ENCODE measurements at regions not wholly inside any gene's neighbourhood (a gene's known extent, or its start where the extent isn't known, plus 50 kb on each side); places are given as distances from the start of the nearest gene placed in this dataset.

DNA sequence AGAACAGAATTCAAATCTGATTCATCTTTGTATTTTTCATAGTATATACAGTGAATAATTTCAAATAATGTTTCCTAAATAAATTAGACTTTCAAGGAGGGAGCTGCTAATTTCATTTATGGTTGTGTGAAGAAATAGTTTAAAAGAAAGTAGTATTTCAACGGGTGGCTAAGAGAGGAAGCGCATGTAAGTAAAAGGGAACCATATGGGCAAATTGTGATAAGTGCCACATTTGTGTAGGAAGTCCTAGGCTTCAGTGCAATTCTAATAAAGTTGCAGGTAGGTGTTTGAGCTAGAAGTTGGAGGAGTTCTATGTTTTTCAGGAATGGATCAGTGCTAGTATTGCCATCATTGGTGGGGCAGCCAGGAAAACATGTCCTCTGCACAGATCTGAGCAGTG is 178.8 kb upstream of the PRDM1 start (continued):
- no peak for TF ChIP-seq ZNF572 (CRISPR knock-in tag; IDR thresholded peaks at IDR 0.05)
- TF ChIP-seq RXRA (CRISPR knock-in tag; IDR thresholded peaks at IDR 0.05): no peak

DNA sequence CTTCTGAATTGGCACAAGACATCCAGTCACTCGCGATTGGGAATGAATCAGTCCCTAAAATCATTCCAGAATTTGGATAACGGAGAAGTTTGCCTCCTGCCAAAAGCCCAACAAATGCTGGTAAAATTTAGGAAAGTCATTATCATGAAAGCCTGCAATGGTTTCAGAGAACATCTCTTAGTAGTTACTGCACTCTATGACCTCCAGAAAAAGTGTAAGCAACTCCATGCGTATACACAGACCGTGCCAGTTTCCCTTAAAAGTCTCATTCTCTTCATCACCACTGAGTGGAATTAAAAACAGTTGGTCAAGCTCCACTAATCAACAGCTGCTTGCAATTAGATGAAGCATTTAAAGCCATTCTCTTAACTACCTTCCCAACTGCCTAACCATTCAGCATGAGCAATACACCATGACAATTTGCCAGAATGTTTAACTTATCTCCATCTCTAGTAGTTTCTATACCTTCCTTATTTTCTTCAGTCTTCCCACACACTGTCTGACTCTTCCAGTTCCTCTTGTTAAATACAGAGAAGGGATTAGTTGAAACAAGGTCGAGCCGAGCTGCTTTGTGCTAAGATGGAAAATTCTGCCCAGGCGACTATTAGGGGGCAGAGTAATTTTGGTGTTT is 183.6 kb upstream of the PRDM1 start:
- intact Hi-C loops (cut with micrococcal nuclease; ENCODE audit: unreplicated experiment) (no loop called here), in situ Hi-C loops (cut with HindIII; ENCODE audit: extremely low pct_ligation_motif_present, low pct_unique_long_range_greater_than_20kb) (no loop called here)
- ChIA-PET POLR2A (no interaction called here), CTCF (ENCODE audit: low intra/inter-chr PET ratio, low total read pairs) (no interaction called here)
- no peaks in the 10 kb centered on the region for H4K20me1 ChIP-seq (ENCODE audit: insufficient read depth, low read length)
- 52% methylated on average over 8 of the region's 8 CpGs for WGBS (ENCODE audit: low lambda C conversion rate)
- no peak overlapping the region for H3K27ac ChIP-seq (ENCODE audit: extremely low read length, insufficient read depth, low read length)
- H3K27me3 ChIP-seq (ENCODE audit: control insufficient read depth in 1 of 2, insufficient read depth in 2 of 2, low read length in 2 of 2): peaks cover 0 to 16% of the 10 kb centered on the region in 2 experiments; a peak in 1 of 5 replicates
- no peak overlapping the region for H3K4me2 ChIP-seq (ENCODE audit: low read depth, low read length)
- no peak overlapping the region for H3K9ac ChIP-seq (ENCODE audit: insufficient read depth, low read depth, low read length)
- no peak for ATAC-seq
- H3K4me3 ChIP-seq (replicated peaks in 1 of 3; ENCODE audit: insufficient read depth in 1 of 3, low read depth in 2 of 3, low read length in 3 of 3): no peak overlapping the region
- no peak overlapping the region for H2AFZ ChIP-seq (ENCODE audit: low read length)
- FAIRE-seq: no peak
- H3K79me2 ChIP-seq (ENCODE audit: insufficient read depth, low read length): no peaks in the 10 kb centered on the region
- no peaks in the 10 kb centered on the region for H3K4me1 ChIP-seq (ENCODE audit: insufficient read depth, low read length)
- no TSS peak for BruUV-seq (replicated peaks)
- no peaks in the 10 kb centered on the region for H3K9me3 ChIP-seq (ENCODE audit: low read length)
- TF ChIP-seq, protein P1, sequence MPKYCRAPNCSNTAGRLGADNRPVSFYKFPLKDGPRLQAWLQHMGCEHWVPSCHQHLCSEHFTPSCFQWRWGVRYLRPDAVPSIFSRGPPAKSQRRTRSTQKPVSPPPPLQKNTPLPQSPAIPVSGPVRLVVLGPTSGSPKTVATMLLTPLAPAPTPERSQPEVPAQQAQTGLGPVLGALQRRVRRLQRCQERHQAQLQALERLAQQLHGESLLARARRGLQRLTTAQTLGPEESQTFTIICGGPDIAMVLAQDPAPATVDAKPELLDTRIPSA (CRISPR knock-in tag; IDR thresholded peaks at IDR 0.05; ENCODE audit: borderline replicate concordance): no peak
- TF ChIP-seq GABPB1 (CRISPR knock-in tag; IDR thresholded peaks at IDR 0.05) (no peak), ZNF562 (CRISPR knock-in tag; IDR thresholded peaks at IDR 0.05; ENCODE audit: borderline replicate concordance) (no peak), IRF2 (CRISPR knock-in tag; IDR thresholded peaks at IDR 0.05) (no peak), ZNF614 (CRISPR knock-in tag; IDR thresholded peaks at IDR 0.05; ENCODE audit: borderline replicate concordance) (no peak), YY1 (IDR thresholded peaks at IDR 0.05; ENCODE audit: insufficient read depth, insufficient replicate concordance, low read depth, low read length) (no peak)
- TF ChIP-seq, protein P2, sequence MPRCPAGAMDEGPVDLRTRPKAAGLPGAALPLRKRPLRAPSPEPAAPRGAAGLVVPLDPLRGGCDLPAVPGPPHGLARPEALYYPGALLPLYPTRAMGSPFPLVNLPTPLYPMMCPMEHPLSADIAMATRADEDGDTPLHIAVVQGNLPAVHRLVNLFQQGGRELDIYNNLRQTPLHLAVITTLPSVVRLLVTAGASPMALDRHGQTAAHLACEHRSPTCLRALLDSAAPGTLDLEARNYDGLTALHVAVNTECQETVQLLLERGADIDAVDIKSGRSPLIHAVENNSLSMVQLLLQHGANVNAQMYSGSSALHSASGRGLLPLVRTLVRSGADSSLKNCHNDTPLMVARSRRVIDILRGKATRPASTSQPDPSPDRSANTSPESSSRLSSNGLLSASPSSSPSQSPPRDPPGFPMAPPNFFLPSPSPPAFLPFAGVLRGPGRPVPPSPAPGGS (CRISPR knock-in tag; IDR thresholded peaks at IDR 0.05): no peak
- no peaks in the 10 kb centered on the region for H3K36me3 ChIP-seq (replicated peaks in 1 of 2; ENCODE audit: control insufficient read depth in 1 of 2, insufficient read depth in 2 of 2, low read length in 2 of 2)
- no peak for DNase-seq (ENCODE audit: low spot score)
